ENCODE measurements at regions not wholly inside any gene's neighbourhood (a gene's known extent, or its start where the extent isn't known, plus 50 kb on each side); places are given as distances from the start of the nearest gene placed in this dataset.

DNA sequence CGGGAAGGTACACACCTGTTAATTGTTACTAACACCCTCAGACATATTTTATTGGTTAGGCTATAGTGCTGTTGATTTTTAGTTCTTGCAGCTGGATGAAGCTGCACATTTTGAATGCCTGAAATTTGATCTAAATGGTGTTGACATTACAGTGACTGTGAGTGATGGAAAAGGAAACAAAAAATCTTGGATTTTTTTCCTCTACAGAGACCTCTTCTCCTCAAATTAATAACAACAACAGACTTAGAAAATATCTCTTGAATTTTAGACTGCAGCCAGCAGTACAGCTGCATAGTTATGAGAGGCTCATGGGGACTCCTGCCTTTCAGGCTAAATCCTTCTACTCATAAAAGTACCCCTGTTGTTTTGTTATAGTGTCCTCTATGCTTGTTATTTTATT lies 500.5 kb upstream of the SPRY2 start:
- DNase-seq (ENCODE audit: low spot score) = no peak
- Histone ChIP-seq H3K36me3 (ENCODE audit: control insufficient read depth in 4 of 4, insufficient read depth in 3 of 4, low read depth in 1 of 4, low read length in 3 of 4) (no peaks in the 10 kb centered on the region), H3K9ac (ENCODE audit: low read depth in 1 of 2, low read length in 2 of 2) (no peak overlapping the region), H3K27ac (ENCODE audit: low read depth in 1 of 2, low read length in 2 of 2) (no peak overlapping the region), H3K4me1 (ENCODE audit: control insufficient read depth in 4 of 4, insufficient read depth in 4 of 4, low read length in 3 of 4) (no peaks in the 10 kb centered on the region), H3K4me3 (ENCODE audit: low read depth in 1 of 3, low read length in 3 of 3) (no peak overlapping the region), H3K27me3 (ENCODE audit: control insufficient read depth in 4 of 4, insufficient read depth in 4 of 4, low read length in 3 of 4) (no peaks in the 10 kb centered on the region), H3K9me3 (ENCODE audit: control insufficient read depth in 4 of 4, low read length in 3 of 4) (peaks cover 0 to 3% (median 2%) of the 10 kb centered on the region in 4 donors)
- 72% methylated on average over 1 of the region's 1 CpG for WGBS
- no peak for TF ChIP-seq EGR1 (IDR thresholded peaks at IDR 0.05; ENCODE audit: low read depth in 2 of 2)
- TF ChIP-seq, protein P1, sequence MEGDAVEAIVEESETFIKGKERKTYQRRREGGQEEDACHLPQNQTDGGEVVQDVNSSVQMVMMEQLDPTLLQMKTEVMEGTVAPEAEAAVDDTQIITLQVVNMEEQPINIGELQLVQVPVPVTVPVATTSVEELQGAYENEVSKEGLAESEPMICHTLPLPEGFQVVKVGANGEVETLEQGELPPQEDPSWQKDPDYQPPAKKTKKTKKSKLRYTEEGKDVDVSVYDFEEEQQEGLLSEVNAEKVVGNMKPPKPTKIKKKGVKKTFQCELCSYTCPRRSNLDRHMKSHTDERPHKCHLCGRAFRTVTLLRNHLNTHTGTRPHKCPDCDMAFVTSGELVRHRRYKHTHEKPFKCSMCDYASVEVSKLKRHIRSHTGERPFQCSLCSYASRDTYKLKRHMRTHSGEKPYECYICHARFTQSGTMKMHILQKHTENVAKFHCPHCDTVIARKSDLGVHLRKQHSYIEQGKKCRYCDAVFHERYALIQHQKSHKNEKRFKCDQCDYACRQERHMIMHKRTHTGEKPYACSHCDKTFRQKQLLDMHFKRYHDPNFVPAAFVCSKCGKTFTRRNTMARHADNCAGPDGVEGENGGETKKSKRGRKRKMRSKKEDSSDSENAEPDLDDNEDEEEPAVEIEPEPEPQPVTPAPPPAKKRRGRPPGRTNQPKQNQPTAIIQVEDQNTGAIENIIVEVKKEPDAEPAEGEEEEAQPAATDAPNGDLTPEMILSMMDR (IDR thresholded peaks at IDR 0.05; ENCODE audit: low read depth, low read length, missing input control) = no peak
- TF ChIP-seq, protein P2, sequence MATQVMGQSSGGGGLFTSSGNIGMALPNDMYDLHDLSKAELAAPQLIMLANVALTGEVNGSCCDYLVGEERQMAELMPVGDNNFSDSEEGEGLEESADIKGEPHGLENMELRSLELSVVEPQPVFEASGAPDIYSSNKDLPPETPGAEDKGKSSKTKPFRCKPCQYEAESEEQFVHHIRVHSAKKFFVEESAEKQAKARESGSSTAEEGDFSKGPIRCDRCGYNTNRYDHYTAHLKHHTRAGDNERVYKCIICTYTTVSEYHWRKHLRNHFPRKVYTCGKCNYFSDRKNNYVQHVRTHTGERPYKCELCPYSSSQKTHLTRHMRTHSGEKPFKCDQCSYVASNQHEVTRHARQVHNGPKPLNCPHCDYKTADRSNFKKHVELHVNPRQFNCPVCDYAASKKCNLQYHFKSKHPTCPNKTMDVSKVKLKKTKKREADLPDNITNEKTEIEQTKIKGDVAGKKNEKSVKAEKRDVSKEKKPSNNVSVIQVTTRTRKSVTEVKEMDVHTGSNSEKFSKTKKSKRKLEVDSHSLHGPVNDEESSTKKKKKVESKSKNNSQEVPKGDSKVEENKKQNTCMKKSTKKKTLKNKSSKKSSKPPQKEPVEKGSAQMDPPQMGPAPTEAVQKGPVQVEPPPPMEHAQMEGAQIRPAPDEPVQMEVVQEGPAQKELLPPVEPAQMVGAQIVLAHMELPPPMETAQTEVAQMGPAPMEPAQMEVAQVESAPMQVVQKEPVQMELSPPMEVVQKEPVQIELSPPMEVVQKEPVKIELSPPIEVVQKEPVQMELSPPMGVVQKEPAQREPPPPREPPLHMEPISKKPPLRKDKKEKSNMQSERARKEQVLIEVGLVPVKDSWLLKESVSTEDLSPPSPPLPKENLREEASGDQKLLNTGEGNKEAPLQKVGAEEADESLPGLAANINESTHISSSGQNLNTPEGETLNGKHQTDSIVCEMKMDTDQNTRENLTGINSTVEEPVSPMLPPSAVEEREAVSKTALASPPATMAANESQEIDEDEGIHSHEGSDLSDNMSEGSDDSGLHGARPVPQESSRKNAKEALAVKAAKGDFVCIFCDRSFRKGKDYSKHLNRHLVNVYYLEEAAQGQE (IDR thresholded peaks at IDR 0.05) = no peak

DNA sequence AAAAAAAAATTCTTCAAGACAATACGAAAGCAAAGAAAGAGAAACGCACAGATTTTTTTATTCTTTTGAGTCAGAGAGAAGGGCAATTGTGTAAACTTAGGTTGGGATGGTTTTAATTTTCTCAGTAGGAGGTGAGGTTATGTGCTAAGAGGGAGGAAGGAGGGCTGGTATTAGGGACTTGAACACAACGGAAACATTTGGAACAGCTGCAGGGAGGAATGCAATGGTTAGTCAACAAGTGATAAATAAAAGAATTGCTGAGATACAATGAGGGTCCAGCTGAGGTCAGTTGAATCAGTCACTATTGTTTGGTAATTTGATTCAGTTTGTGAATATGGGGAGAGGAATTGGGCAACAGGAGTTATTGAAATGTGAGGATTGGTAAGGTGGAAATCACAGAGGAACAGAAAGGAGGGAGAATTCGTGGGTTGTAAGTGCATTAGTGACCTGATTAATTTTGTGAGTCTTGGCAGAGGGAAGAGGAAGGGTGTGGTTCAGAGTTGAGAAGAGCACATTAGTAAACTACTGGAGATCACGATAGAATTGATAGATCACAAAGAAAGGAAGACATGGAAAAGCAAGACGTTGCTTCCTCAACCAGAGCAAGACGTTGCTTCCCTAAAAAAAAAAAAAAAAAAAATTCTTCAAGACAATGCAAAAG lies 499.5 kb upstream of the SPRY2 start:
- Histone ChIP-seq H3K27me3 (ENCODE audit: control insufficient read depth in 4 of 4, insufficient read depth in 4 of 4, low read length in 3 of 4) (no peaks in the 10 kb centered on the region), H3K9me3 (ENCODE audit: control insufficient read depth in 4 of 4, low read length in 3 of 4) (peaks cover 2 to 3% (median 2%) of the 10 kb centered on the region in 4 donors), H3K36me3 (ENCODE audit: control insufficient read depth in 4 of 4, insufficient read depth in 3 of 4, low read depth in 1 of 4, low read length in 3 of 4) (no peaks in the 10 kb centered on the region), H3K9ac (ENCODE audit: low read depth in 1 of 2, low read length in 2 of 2) (no peak overlapping the region), H3K27ac (ENCODE audit: low read depth in 1 of 2, low read length in 2 of 2) (no peak overlapping the region), H3K4me1 (ENCODE audit: control insufficient read depth in 4 of 4, insufficient read depth in 4 of 4, low read length in 3 of 4) (no peaks in the 10 kb centered on the region), H3K4me3 (ENCODE audit: low read depth in 1 of 3, low read length in 3 of 3) (no peak overlapping the region)
- no peak for DNase-seq (ENCODE audit: low spot score)
- TF ChIP-seq, protein P1 (IDR thresholded peaks at IDR 0.05; ENCODE audit: low read depth, low read length, missing input control) = no peak
- TF ChIP-seq GABPA (IDR thresholded peaks at IDR 0.05 in 1 of 2, conservative IDR thresholded peaks at IDR 0.05 in 1 of 2) (no peak), HNF4A (conservative IDR thresholded peaks at IDR 0.05) (no peak), SP1 (IDR thresholded peaks at IDR 0.05) (no peak), TAF1 (conservative IDR thresholded peaks at IDR 0.05) (no peak), RAD21 (IDR thresholded peaks at IDR 0.05) (no peak)
- TF ChIP-seq, protein P3, sequence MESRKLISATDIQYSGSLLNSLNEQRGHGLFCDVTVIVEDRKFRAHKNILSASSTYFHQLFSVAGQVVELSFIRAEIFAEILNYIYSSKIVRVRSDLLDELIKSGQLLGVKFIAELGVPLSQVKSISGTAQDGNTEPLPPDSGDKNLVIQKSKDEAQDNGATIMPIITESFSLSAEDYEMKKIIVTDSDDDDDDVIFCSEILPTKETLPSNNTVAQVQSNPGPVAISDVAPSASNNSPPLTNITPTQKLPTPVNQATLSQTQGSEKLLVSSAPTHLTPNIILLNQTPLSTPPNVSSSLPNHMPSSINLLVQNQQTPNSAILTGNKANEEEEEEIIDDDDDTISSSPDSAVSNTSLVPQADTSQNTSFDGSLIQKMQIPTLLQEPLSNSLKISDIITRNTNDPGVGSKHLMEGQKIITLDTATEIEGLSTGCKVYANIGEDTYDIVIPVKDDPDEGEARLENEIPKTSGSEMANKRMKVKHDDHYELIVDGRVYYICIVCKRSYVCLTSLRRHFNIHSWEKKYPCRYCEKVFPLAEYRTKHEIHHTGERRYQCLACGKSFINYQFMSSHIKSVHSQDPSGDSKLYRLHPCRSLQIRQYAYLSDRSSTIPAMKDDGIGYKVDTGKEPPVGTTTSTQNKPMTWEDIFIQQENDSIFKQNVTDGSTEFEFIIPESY (IDR thresholded peaks at IDR 0.05) = no peak
- WGBS = 49% methylated on average over 7 of the region's 7 CpGs
